ENCODE measurements at regions not wholly inside any gene's neighbourhood (a gene's known extent, or its start where the extent isn't known, plus 50 kb on each side); places are given as distances from the start of the nearest gene placed in this dataset.

DNA sequence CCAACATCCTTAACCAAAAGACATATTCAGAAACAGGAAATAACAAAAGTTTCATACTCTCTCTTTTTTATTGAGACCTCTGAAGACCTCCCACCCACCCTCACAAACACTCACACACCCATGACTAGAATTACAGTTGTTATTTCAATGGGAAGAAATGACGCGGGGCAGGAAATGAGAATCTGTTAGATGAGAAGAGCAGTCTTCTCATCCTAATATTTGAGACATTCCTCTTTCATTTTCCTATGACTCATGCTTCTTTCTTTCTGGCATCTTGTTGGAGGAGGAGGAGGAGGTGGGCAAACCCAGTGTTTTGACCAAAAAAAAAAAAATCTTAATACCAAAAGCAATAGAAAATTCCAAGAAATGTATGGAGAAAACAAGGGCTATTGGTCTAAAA lies 179.5 kb upstream of the TARS1 start:
- Histone ChIP-seq H3K4me1 (replicated peaks) (no peaks in the 10 kb centered on the region), H3K27ac (no peak overlapping the region), H3K9me3 (no peaks in the 10 kb centered on the region), H3K4me3 (no peak overlapping the region), H3K36me3 (no peaks in the 10 kb centered on the region), H3K27me3 (replicated peaks; ENCODE audit: insufficient read depth) (no peaks in the 10 kb centered on the region)
- WGBS, result 88% methylated on average over 2 of the region's 2 CpGs
- DNase-seq (ENCODE audit: low spot score), result no peak
- TF ChIP-seq POLR2AphosphoS5 (IDR thresholded peaks at IDR 0.05), result no peak
- TF ChIP-seq POLR2A (IDR thresholded peaks at IDR 0.05), result no peak
- TF ChIP-seq, protein P1, sequence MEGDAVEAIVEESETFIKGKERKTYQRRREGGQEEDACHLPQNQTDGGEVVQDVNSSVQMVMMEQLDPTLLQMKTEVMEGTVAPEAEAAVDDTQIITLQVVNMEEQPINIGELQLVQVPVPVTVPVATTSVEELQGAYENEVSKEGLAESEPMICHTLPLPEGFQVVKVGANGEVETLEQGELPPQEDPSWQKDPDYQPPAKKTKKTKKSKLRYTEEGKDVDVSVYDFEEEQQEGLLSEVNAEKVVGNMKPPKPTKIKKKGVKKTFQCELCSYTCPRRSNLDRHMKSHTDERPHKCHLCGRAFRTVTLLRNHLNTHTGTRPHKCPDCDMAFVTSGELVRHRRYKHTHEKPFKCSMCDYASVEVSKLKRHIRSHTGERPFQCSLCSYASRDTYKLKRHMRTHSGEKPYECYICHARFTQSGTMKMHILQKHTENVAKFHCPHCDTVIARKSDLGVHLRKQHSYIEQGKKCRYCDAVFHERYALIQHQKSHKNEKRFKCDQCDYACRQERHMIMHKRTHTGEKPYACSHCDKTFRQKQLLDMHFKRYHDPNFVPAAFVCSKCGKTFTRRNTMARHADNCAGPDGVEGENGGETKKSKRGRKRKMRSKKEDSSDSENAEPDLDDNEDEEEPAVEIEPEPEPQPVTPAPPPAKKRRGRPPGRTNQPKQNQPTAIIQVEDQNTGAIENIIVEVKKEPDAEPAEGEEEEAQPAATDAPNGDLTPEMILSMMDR (IDR thresholded peaks at IDR 0.05), result no peak
- intact Hi-C loops (cut with DNase I), result no loop called here

DNA sequence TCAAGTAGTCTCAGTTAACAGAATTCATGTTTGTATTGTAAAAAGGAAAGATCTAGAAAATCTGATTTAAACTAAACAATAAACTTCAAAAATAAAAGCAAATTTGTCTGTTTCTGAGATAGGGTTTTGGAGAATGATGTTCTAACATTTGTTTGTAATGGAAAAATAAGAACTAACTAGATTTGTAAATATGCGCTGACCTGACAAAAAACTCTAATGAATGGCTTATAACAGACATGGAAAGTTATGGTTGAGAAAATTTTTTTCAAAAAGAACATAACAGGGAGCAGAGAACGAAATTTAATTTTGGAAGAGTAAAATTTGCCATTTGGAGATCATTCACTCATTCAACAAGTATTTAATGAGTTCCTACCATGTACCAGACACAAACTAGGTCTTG lies 179.0 kb upstream of the TARS1 start:
- no peaks in the 10 kb centered on the region for H3K36me3 ChIP-seq
- DNase-seq (ENCODE audit: low spot score), result no peak
- 92% methylated on average over 2 of the region's 2 CpGs for WGBS
- TF ChIP-seq POLR2AphosphoS5 (IDR thresholded peaks at IDR 0.05), result no peak
- no peak for TF ChIP-seq POLR2A (IDR thresholded peaks at IDR 0.05)
- no peak overlapping the region for H3K27ac ChIP-seq
- H3K9me3 ChIP-seq, result no peaks in the 10 kb centered on the region
- H3K27me3 ChIP-seq (replicated peaks; ENCODE audit: insufficient read depth), result no peaks in the 10 kb centered on the region
- H3K4me3 ChIP-seq, result no peak overlapping the region
- no peaks in the 10 kb centered on the region for H3K4me1 ChIP-seq (replicated peaks)
- intact Hi-C loops (cut with DNase I), result no loop called here

DNA sequence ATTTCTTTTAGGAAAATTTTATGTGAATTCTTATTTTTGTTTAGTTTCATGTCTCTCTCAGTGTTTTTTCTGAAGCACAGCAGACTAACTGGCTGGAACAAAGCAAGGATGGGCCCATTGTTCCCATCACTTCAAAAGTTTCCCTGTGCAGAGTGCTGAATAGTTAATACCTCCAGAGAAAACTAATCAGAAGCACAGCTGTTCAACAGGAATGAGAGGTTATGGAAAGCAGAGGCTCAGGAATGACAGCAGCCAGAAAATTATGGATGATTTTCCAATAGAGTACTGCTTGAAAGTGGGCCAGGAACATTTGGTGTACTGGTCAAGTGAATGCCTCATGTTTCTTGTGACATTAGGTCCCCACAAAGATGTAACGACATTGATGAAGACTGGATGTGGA lies 173.0 kb upstream of the TARS1 start:
- 84% methylated on average over 1 of the region's 1 CpG for WGBS
- TF ChIP-seq, protein P1 (IDR thresholded peaks at IDR 0.05), result no peak
- no peak for TF ChIP-seq POLR2AphosphoS5 (IDR thresholded peaks at IDR 0.05)
- TF ChIP-seq POLR2A (IDR thresholded peaks at IDR 0.05), result no peak
- intact Hi-C loops (cut with DNase I), result no loop called here
- DNase-seq (ENCODE audit: low spot score), result no peak
- H3K36me3 ChIP-seq, result no peaks in the 10 kb centered on the region
- no peak overlapping the region for H3K4me3 ChIP-seq
- no peaks in the 10 kb centered on the region for H3K9me3 ChIP-seq
- H3K4me1 ChIP-seq (replicated peaks), result no peaks in the 10 kb centered on the region
- no peaks in the 10 kb centered on the region for H3K27me3 ChIP-seq (replicated peaks; ENCODE audit: insufficient read depth)
- no peak overlapping the region for H3K27ac ChIP-seq

DNA sequence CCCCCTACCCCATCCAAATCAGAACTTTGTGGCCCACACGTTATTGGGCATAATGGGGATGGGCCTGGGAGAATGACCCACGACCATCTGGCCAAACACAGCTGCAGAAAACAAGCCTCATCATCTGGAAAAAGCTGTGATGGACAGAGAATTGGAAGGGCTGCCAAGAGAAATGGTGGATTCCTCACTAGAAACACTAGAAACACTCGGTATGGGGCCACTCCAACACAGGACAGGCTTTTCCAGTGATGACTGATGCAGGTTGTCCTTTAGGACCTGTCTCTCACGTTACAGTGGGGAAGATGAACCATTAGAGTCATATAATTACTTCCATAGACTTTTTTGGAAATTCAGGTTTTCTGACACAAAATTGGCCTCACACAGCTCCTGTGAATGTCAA lies 172.4 kb upstream of the TARS1 start:
- 82% methylated on average over 4 of the region's 4 CpGs for WGBS
- Histone ChIP-seq H3K27me3 (replicated peaks; ENCODE audit: insufficient read depth) (no peaks in the 10 kb centered on the region), H3K36me3 (no peaks in the 10 kb centered on the region), H3K9me3 (no peaks in the 10 kb centered on the region), H3K4me3 (no peak overlapping the region), H3K4me1 (replicated peaks) (no peaks in the 10 kb centered on the region), H3K27ac (no peak overlapping the region)
- DNase-seq (ENCODE audit: low spot score), result no peak
- TF ChIP-seq, protein P1 (IDR thresholded peaks at IDR 0.05), result no peak
- no peak for TF ChIP-seq POLR2A (IDR thresholded peaks at IDR 0.05)
- TF ChIP-seq POLR2AphosphoS5 (IDR thresholded peaks at IDR 0.05), result no peak
- intact Hi-C loops (cut with DNase I), result no loop called here

DNA sequence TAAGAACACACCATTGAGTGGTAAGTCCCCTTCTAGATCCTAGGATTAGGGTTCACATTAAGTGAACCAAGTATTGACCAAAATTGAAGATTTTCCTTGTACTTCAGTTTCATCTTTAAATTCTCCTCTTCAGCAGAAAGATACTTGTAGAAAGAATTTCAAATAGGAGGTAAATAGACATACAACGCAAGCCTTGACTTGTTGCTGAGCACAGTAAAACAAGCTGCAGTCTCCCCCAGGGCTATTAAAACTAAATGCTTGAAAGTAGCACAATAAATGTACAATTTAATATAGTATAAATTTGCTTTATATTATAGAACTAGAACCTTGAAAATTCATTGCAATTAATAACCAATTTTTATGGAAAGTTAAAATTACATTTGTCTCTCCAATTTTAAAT lies 170.1 kb upstream of the TARS1 start:
- 36% methylated on average over 1 of the region's 1 CpG for WGBS
- no peaks in the 10 kb centered on the region for H3K36me3 ChIP-seq
- TF ChIP-seq, protein P1 (IDR thresholded peaks at IDR 0.05), result no peak
- TF ChIP-seq POLR2A (IDR thresholded peaks at IDR 0.05) (no peak), POLR2AphosphoS5 (IDR thresholded peaks at IDR 0.05) (no peak)
- H3K27me3 ChIP-seq (replicated peaks; ENCODE audit: insufficient read depth), result no peaks in the 10 kb centered on the region
- no peak for DNase-seq (ENCODE audit: low spot score)
- H3K4me1 ChIP-seq (replicated peaks), result no peaks in the 10 kb centered on the region
- no peaks in the 10 kb centered on the region for H3K9me3 ChIP-seq
- H3K4me3 ChIP-seq, result no peak overlapping the region
- intact Hi-C loops (cut with DNase I), result no loop called here
- H3K27ac ChIP-seq, result no peak overlapping the region
